ENCODE measurements at regions not wholly inside any gene's neighbourhood (a gene's known extent, or its start where the extent isn't known, plus 50 kb on each side); places are given as distances from the start of the nearest gene placed in this dataset.

DNA sequence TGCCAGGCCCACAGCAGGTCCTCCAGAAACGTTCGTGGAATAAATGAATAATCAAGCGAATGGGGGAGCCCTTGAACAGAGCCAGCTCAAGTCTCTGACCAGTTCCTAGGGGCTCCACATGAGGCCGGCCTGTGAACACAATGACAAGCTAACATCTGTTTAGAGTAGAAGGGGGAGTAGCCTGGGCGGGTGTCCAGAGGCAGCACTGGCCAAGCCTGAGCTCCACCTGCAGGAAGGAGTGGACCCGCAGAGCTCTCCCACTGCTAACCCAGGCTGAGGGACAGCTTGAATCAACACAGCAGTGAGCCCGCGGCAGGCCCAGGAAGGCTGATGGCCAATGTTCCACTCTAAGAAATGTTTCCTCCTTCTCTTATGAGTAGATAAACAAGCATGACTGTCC is 234.8 kb upstream of the RAB6C start:
- Histone ChIP-seq H3K4me3 (ENCODE audit: low read depth, low read length) (no peak overlapping the region), H3K4me1 (ENCODE audit: insufficient read depth) (peaks cover 2% of the 10 kb centered on the region), H3K36me3 (ENCODE audit: insufficient read depth) (no peaks in the 10 kb centered on the region), H3K27ac (ENCODE audit: low read depth) (no peak overlapping the region)
- 48% methylated on average over 8 of the region's 8 CpGs for WGBS
- no peak for DNase-seq (ENCODE audit: extremely low spot score)

DNA sequence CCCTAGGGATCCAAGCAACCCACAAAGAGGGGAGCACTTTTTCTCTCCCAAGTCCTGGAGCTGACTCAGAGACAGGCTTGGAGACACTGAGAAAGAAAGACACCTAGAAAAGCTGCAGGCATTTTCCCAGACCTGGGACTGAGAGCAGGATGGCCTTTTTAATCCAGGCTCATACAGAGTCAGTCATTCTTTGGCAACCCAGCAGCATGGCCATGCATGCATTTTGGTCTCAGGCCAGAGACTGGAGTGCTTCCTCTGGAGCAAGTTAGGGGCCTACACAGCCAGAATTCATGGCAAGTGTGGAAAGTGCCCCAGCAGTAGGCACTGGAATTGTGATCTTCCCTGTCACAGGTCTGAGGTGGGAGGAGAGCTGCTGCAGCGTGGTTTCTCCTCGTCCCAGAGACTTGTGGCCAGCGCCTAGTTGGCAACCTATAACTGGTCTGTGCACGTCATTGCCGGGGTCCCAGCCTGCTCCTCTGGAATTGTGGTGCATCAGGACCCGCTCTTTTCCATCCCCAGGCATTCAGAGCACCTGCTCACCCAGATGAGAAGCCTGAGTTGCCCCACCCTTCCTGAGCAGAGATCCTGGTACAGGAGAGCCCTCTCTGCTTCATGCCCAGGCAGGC is 231.9 kb upstream of the RAB6C start:
- WGBS, result 88% methylated on average over 6 of the region's 6 CpGs
- no peaks in the 10 kb centered on the region for H3K36me3 ChIP-seq (ENCODE audit: insufficient read depth)
- H3K4me3 ChIP-seq (ENCODE audit: low read depth, low read length), result no peak overlapping the region
- no peak overlapping the region for H3K27ac ChIP-seq (ENCODE audit: low read depth)
- DNase-seq (ENCODE audit: extremely low spot score), result no peak
- peaks cover 2% of the 10 kb centered on the region for H3K4me1 ChIP-seq (ENCODE audit: insufficient read depth)

DNA sequence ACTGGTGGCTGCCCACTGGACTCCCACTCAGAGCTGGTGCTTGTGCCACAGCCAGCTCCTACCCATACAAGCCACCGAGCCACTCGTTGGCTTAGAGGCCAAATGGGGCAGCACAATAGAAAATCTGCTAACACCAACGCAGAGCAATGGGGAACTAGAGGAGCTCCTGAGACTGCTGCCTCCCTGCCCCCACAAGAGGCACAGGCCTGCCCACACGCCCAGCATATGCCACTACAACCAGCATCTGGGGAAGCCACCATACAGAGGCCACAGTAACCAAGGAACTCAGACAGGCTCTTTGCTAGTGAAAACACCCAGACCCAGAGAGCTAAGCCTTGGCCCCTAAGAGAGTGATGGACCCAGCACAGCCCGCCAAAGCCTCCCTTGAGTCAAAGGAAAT is 231.2 kb upstream of the RAB6C start:
- Histone ChIP-seq H3K4me1 (ENCODE audit: insufficient read depth) (peaks cover 2% of the 10 kb centered on the region), H3K4me3 (ENCODE audit: low read depth, low read length) (no peak overlapping the region), H3K27ac (ENCODE audit: low read depth) (no peak overlapping the region), H3K36me3 (ENCODE audit: insufficient read depth) (no peaks in the 10 kb centered on the region)
- WGBS, result 86% methylated on average over 5 of the region's 5 CpGs
- no peak for DNase-seq (ENCODE audit: extremely low spot score)

DNA sequence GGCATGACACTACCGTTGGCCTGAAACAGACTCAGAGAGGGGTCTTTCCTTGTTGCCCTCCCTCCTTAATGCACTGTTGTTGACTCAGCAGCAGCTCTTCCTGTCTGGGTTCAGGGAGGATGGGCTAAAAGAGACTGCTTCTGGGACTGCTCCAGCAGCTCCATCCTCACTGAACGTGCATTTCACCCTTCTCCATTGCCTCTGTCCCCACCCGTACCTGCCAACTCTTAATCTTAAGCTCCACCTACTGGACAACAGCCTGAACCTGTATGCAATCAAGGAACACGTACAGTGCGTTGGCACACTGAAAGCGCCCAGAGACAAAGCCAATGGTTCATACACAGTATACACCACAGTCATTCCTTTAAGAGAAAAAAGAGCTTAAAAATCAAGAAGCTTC is 230.8 kb upstream of the RAB6C start:
- no peaks in the 10 kb centered on the region for H3K36me3 ChIP-seq (ENCODE audit: insufficient read depth)
- H3K4me3 ChIP-seq (ENCODE audit: low read depth, low read length), result no peak overlapping the region
- 42% methylated on average over 6 of the region's 6 CpGs for WGBS
- peaks cover 2% of the 10 kb centered on the region for H3K4me1 ChIP-seq (ENCODE audit: insufficient read depth)
- H3K27ac ChIP-seq (ENCODE audit: low read depth), result no peak overlapping the region
- peak; percentile 28 for DNase-seq (ENCODE audit: extremely low spot score)

DNA sequence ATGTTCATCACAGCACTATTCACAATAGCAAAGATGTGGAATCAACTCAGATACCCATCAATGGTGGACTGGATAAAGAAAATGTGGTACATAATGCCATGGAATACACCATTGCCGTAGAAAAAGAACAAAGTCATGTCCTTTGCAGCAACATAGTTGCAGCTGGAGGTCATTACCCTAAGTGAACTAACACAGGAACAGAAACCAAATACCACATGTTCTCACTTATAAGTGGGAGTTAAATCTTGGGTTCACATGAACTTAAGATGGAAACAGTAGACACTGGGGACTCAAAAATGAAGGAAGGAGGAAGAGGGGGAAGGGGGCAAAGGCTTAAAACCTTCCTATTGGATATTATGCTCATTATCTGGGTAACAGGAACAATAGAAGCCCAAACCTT is 228.1 kb upstream of the RAB6C start:
- 77% methylated on average over 1 of the region's 1 CpG for WGBS
- DNase-seq (ENCODE audit: extremely low spot score), result no peak
- Histone ChIP-seq H3K4me1 (ENCODE audit: insufficient read depth) (no peaks in the 10 kb centered on the region), H3K27ac (ENCODE audit: low read depth) (no peak overlapping the region), H3K4me3 (ENCODE audit: low read depth, low read length) (no peak overlapping the region), H3K36me3 (ENCODE audit: insufficient read depth) (no peaks in the 10 kb centered on the region)

DNA sequence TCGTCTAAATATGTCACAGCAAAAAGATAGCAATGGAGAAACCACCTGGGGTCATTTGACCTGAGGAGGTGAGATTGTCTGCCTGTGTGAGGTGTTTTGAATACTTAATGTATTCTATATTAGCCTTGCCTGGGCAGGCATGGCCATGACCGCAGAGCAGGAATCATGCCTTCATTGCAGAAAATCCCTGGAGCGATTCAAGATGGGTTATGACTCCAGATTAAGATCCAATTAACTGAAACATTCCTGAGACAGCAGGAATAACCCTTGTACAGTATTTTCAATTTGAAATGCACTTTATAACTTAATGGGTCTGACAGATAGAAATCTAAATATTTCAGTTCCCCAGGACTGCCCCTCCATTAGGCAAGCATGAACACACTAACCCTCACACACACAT is 227.3 kb upstream of the RAB6C start:
- Histone ChIP-seq H3K4me3 (ENCODE audit: low read depth, low read length) (no peak overlapping the region), H3K36me3 (ENCODE audit: insufficient read depth) (no peaks in the 10 kb centered on the region), H3K4me1 (ENCODE audit: insufficient read depth) (no peaks in the 10 kb centered on the region), H3K27ac (ENCODE audit: low read depth) (no peak overlapping the region)
- no peak for DNase-seq (ENCODE audit: extremely low spot score)
- 88% methylated on average over 3 of the region's 3 CpGs for WGBS

DNA sequence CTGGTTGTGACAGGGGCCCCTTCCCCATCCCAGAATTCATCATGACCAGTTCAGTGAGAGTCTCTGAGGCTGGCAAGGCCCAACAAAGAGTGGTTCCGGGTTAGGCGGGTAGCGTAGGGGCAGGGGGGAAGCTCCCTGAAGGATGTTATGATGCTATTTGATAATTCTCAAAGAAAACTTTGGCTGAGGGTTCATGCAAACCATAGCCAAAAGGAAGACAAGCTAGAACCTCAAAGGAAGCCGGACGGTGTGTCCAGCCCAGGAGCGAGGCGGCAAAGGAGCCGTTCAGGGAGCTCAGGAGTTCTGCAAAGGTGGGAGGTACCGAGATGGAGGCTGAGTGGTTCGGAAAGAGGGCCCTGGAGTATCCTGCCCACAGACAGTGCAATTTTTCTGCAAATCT is 226.8 kb upstream of the RAB6C start:
- DNase-seq (ENCODE audit: extremely low spot score), result no peak
- Histone ChIP-seq H3K36me3 (ENCODE audit: insufficient read depth) (no peaks in the 10 kb centered on the region), H3K4me3 (ENCODE audit: low read depth, low read length) (no peak overlapping the region), H3K27ac (ENCODE audit: low read depth) (no peak overlapping the region), H3K4me1 (ENCODE audit: insufficient read depth) (no peaks in the 10 kb centered on the region)
- WGBS, result 95% methylated on average over 10 of the region's 10 CpGs

DNA sequence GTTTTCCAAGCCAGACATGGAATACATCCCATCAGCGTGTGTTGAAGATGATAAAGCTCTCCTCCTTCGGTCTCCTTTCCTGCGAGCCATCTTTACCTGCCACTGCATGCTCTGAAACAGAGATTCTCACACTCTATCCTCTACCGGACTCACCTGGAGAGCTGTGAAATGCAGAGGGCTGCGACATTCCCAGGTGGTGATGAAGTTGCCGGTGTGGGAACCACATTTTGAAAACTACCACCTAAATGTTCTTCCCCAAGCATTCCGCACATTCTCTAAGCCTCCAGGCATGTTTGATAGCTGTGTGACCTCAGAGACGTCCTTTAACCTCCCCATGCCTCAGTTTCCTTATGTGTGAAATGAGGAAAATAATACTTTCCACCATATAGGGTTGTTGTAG is 226.2 kb upstream of the RAB6C start:
- no peaks in the 10 kb centered on the region for H3K4me1 ChIP-seq (ENCODE audit: insufficient read depth)
- DNase-seq (ENCODE audit: extremely low spot score), result no peak
- H3K27ac ChIP-seq (ENCODE audit: low read depth), result no peak overlapping the region
- H3K36me3 ChIP-seq (ENCODE audit: insufficient read depth), result no peaks in the 10 kb centered on the region
- no peak overlapping the region for H3K4me3 ChIP-seq (ENCODE audit: low read depth, low read length)
- 90% methylated on average over 8 of the region's 8 CpGs for WGBS

DNA sequence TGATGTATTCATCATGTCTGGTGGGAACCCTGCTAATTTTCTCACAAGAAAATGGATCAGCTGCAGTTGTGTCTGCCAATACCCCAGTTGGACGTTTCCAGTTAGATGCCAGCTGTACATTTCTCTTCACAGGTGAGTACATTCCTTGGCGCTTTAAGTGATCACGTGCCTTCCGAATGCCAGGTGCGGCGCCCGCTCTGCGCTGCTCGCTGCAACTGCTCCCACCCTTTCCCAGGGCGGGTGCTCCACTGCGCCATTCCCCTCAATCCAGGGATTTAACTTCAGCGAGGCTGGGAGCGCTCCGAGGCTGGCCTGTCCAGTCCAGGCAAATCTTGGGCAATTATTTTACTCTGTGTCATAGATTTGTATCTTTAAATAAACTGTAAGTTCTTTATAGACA is 225.0 kb upstream of the RAB6C start:
- Histone ChIP-seq H3K36me3 (ENCODE audit: insufficient read depth) (no peaks in the 10 kb centered on the region), H3K4me1 (ENCODE audit: insufficient read depth) (no peaks in the 10 kb centered on the region), H3K4me3 (ENCODE audit: low read depth, low read length) (no peak overlapping the region), H3K27ac (ENCODE audit: low read depth) (no peak overlapping the region)
- 91% methylated on average over 14 of the region's 14 CpGs for WGBS
- no peak for DNase-seq (ENCODE audit: extremely low spot score)

DNA sequence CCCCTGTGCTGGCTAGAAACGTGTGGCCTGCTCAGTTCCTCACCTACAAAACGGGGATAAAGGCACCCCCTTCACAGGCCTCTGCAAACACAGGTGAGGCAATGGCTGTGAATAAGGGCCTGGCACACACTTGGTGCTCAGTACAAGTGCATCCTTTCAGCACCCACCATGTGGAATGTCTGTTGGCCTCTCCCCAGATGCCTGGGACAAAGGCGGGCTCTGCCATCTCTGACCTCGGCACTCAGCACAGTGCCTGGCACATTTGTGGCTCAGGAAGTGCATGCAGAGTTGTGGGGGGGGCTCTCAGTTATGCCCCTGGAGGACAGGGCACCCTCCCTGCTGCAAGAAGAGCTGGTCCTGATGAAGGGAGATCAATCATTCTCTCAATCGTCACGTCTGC is 224.6 kb upstream of the RAB6C start:
- Histone ChIP-seq H3K36me3 (ENCODE audit: insufficient read depth) (no peaks in the 10 kb centered on the region), H3K27ac (ENCODE audit: low read depth) (no peak overlapping the region), H3K4me3 (ENCODE audit: low read depth, low read length) (no peak overlapping the region), H3K4me1 (ENCODE audit: insufficient read depth) (no peaks in the 10 kb centered on the region)
- DNase-seq (ENCODE audit: extremely low spot score), result no peak
- whole genome bisulfite sequencing, result 82% methylated on average over 6 of the region's 6 CpGs

DNA sequence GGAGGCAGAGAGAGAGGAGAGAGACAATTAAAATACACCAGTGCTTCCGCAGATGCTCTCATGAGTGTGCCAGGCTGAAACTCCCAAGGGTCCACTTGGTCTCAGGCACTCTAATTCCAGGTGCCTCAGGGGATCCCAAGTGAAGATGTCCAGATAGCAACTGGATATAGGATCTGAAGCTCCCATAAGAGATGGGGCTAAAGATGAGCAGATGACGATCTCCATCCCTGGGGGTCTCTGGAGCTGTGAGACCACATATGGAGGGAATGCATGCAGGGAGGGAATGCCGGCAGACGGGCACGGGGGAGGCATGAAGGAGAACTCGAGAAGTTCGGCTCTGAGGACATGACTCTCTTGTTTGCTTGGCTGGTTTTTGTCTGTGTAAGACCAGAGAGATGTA is 223.7 kb upstream of the RAB6C start:
- DNase-seq (ENCODE audit: extremely low spot score), result no peak
- H3K4me1 ChIP-seq (ENCODE audit: insufficient read depth), result no peaks in the 10 kb centered on the region
- H3K27ac ChIP-seq (ENCODE audit: low read depth), result no peak overlapping the region
- WGBS, result 96% methylated on average over 7 of the region's 7 CpGs
- H3K4me3 ChIP-seq (ENCODE audit: low read depth, low read length), result no peak overlapping the region
- no peaks in the 10 kb centered on the region for H3K36me3 ChIP-seq (ENCODE audit: insufficient read depth)

DNA sequence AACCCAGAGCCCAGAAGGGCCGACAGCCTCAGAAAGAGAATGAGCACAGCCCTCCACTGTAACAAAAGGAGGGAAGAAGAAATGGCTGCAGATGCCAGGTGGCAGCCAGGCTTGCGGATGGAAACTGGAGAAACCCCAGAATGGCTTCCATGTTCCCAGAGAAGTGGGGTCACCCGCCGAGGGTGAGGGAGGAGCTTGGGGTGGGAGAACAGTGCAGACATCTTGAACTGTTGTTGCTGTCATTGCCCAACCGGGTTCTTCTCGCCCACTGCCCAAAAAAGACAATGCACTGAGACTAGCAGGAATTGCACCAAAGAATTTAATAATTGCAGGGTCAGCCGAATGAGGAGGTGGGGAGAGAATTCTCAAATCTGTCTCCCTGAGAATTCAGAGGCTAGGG is 223.2 kb upstream of the RAB6C start:
- Histone ChIP-seq H3K36me3 (ENCODE audit: insufficient read depth) (no peaks in the 10 kb centered on the region), H3K4me1 (ENCODE audit: insufficient read depth) (no peaks in the 10 kb centered on the region), H3K4me3 (ENCODE audit: low read depth, low read length) (no peak overlapping the region), H3K27ac (ENCODE audit: low read depth) (no peak overlapping the region)
- WGBS, result 93% methylated on average over 7 of the region's 7 CpGs
- no peak for DNase-seq (ENCODE audit: extremely low spot score)

DNA sequence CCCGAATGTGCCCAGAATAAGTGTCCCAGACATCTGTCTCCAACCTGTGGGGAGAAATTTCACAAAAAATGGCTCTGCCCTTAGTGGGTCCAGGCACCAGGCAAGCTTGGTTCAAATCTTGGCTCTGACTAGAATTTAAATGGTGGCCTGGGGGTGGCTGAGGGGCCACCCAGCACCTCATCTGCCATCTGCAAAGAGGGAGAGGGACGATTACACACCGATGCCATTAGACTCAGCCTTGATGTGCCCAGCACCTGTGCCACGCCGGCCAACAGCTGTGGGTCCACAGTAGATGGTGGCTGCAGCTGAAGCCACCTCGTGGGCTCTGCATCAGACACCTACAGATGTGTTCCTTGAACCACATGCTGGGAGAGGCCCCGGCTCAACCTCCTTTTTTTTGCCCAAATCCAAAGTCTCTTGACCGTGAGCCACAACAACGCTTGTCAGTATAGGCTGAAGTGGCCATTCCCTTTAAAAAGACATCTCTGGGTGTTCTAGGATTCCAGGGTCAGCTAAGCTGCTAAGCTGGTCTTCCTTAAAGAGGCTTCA is 222.0 kb upstream of the RAB6C start:
- 97% methylated on average over 9 of the region's 9 CpGs for WGBS
- no peak for DNase-seq (ENCODE audit: extremely low spot score)
- no peaks in the 10 kb centered on the region for H3K36me3 ChIP-seq (ENCODE audit: insufficient read depth)
- H3K27ac ChIP-seq (ENCODE audit: low read depth), result no peak overlapping the region
- no peak overlapping the region for H3K4me3 ChIP-seq (ENCODE audit: low read depth, low read length)
- H3K4me1 ChIP-seq (ENCODE audit: insufficient read depth), result no peaks in the 10 kb centered on the region

DNA sequence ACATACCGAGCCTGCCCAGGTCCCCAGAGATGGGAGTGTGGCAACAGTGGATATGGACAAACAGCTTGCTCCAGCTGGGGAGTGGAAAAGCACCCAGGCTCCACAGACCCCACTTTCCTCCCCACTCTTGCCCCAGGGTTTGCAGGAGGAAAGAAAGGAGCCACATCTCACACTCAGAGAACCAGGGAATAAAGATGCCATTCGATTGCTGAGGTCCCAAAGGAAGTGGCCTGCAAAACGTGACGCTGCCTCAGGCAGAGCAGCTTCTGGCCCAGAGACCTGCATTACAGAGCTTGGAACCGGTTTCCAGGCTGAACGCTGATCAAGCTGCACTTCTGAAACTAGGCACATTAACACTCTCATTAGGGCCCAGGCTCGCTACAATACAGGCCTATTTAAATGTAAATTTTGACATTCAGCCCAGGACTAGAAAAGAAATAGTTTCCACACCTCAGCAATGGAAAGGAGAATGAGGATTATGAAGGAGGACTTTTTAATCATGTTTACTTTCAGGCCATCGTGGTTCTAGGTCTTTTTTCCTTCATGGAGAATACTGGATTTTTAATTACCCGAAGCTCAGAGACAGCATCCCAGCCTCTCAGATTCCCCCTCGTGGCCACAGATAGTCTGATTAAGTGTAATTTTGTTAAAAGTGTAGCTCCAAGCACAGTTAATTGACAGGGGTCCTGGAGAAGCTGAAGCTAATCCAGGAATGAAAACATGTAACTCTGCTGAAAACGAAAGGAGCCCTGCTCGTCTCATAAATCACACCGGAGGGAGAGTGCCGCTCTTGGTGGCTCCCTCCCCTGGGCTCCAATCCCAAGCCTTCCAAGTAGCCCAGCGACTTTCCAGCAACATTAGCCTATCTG is 221.3 kb upstream of the RAB6C start:
- DNase-seq (ENCODE audit: extremely low spot score), result no peak
- Histone ChIP-seq H3K27ac (ENCODE audit: low read depth) (no peak overlapping the region), H3K4me3 (ENCODE audit: low read depth, low read length) (peak overlapping the region; percentile 17), H3K36me3 (ENCODE audit: insufficient read depth) (no peaks in the 10 kb centered on the region), H3K4me1 (ENCODE audit: insufficient read depth) (no peaks in the 10 kb centered on the region)
- WGBS, result 27% methylated on average over 15 of the region's 15 CpGs

Data from urinary bladder (tissue), 3 donors.